ENCODE measurements at regions not wholly inside any gene's neighbourhood (a gene's known extent, or its start where the extent isn't known, plus 50 kb on each side); places are given as distances from the start of the nearest gene placed in this dataset.
"Not testable (repeated sequence)": the region's sequence is repeated elsewhere in the genome, so short reads cannot be mapped to it uniquely, and the experiment has no call there.

DNA sequence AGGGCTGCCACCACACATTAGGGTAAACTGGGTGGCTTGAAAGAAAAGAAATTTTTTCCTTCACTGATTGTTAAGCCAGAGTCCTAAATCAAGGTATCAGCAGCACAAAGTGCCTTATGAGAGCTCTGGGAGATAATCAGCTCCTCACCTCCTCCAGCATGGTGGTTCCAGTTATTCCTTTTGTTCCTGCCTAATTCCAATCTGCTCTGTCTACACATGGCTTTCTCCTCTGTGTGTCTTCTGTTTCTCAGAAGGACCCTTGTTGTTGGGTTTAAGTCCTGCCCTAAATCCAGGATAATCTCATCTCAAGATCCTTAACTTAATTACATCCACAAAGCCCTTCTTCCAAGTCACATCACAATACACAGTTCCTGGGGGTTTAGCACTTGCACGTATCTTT is 1352.0 kb upstream of the CDH9 start:
- Histone ChIP-seq H2AFZ (ENCODE audit: low read depth) (no peak overlapping the region), H3K27me3 (ENCODE audit: insufficient read depth) (no peaks in the 10 kb centered on the region), H3K9ac (no peak overlapping the region), H3K79me2 (ENCODE audit: insufficient read depth) (no peaks in the 10 kb centered on the region), H3K4me2 (no peak overlapping the region), H3K27ac (ENCODE audit: low read depth in 2 of 2, low read length in 1 of 2) (no peak overlapping the region), H3K4me1 (ENCODE audit: control insufficient read depth in 1 of 2, insufficient read depth in 2 of 2, low read depth in 1 of 2, low read length in 1 of 2) (no peaks in the 10 kb centered on the region), H3K4me3 (ENCODE audit: low read depth in 2 of 2, low read length in 1 of 2) (no peak overlapping the region), H3K9me2 (no peaks in the 10 kb centered on the region), H3K9me3 (no peaks in the 10 kb centered on the region), H4K20me1 (ENCODE audit: insufficient read depth) (no peaks in the 10 kb centered on the region), H3K36me3 (replicated peaks in 1 of 2; ENCODE audit: control insufficient read depth in 1 of 2, insufficient read depth in 2 of 2, low read length in 1 of 2) (no peaks in the 10 kb centered on the region), H3F3A (replicated peaks; ENCODE audit: insufficient read depth) (no peaks in the 10 kb centered on the region)
- ChIA-PET CTCF (no interaction called here), POLR2A (no interaction called here)
- TF ChIP-seq MEF2A (IDR thresholded peaks at IDR 0.05; ENCODE audit: borderline replicate concordance, low read depth) (no peak), EZH2phosphoT487 (IDR thresholded peaks at IDR 0.05; ENCODE audit: borderline replicate concordance, low read depth) (no peak), NFIC (IDR thresholded peaks at IDR 0.05; ENCODE audit: borderline replicate concordance) (no peak), EP300 (IDR thresholded peaks at IDR 0.05; ENCODE audit: borderline replicate concordance in 1 of 2, low read depth in 1 of 2, low read length in 1 of 2) (no peak), TAF1 (IDR thresholded peaks at IDR 0.05; ENCODE audit: borderline replicate concordance, low read depth, low read length) (no peak), RCOR1 (IDR thresholded peaks at IDR 0.05; ENCODE audit: low read length) (no peak), FOXJ3 (CRISPR knock-in tag; IDR thresholded peaks at IDR 0.05) (no peak), SIN3A (IDR thresholded peaks at IDR 0.05; ENCODE audit: borderline replicate concordance, low read depth, low read length) (no peak), FOSL2 (IDR thresholded peaks at IDR 0.05; ENCODE audit: borderline replicate concordance, low read depth) (no peak), NRF1 (IDR thresholded peaks at IDR 0.05; ENCODE audit: low read depth, low read length) (no peak), CHD2 (IDR thresholded peaks at IDR 0.05; ENCODE audit: low read length, partially characterized antibody) (no peak), ELF1 (IDR thresholded peaks at IDR 0.05) (no peak), RAD21 (IDR thresholded peaks at IDR 0.05; ENCODE audit: low read length) (no peak)
- TF ChIP-seq, protein P1, sequence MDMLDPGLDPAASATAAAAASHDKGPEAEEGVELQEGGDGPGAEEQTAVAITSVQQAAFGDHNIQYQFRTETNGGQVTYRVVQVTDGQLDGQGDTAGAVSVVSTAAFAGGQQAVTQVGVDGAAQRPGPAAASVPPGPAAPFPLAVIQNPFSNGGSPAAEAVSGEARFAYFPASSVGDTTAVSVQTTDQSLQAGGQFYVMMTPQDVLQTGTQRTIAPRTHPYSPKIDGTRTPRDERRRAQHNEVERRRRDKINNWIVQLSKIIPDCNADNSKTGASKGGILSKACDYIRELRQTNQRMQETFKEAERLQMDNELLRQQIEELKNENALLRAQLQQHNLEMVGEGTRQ (IDR thresholded peaks at IDR 0.05; ENCODE audit: borderline replicate concordance, low read depth, low read length) = no peak
- TF ChIP-seq, protein P2, sequence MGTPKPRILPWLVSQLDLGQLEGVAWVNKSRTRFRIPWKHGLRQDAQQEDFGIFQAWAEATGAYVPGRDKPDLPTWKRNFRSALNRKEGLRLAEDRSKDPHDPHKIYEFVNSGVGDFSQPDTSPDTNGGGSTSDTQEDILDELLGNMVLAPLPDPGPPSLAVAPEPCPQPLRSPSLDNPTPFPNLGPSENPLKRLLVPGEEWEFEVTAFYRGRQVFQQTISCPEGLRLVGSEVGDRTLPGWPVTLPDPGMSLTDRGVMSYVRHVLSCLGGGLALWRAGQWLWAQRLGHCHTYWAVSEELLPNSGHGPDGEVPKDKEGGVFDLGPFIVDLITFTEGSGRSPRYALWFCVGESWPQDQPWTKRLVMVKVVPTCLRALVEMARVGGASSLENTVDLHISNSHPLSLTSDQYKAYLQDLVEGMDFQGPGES (IDR thresholded peaks at IDR 0.05; ENCODE audit: low read depth, low read length) = no peak
- TF ChIP-seq, protein P3, sequence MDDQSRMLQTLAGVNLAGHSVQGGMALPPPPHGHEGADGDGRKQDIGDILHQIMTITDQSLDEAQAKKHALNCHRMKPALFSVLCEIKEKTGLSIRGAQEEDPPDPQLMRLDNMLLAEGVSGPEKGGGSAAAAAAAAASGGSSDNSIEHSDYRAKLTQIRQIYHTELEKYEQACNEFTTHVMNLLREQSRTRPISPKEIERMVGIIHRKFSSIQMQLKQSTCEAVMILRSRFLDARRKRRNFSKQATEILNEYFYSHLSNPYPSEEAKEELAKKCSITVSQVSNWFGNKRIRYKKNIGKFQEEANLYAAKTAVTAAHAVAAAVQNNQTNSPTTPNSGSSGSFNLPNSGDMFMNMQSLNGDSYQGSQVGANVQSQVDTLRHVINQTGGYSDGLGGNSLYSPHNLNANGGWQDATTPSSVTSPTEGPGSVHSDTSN (IDR thresholded peaks at IDR 0.05) = no peak
- TF ChIP-seq, protein P4, sequence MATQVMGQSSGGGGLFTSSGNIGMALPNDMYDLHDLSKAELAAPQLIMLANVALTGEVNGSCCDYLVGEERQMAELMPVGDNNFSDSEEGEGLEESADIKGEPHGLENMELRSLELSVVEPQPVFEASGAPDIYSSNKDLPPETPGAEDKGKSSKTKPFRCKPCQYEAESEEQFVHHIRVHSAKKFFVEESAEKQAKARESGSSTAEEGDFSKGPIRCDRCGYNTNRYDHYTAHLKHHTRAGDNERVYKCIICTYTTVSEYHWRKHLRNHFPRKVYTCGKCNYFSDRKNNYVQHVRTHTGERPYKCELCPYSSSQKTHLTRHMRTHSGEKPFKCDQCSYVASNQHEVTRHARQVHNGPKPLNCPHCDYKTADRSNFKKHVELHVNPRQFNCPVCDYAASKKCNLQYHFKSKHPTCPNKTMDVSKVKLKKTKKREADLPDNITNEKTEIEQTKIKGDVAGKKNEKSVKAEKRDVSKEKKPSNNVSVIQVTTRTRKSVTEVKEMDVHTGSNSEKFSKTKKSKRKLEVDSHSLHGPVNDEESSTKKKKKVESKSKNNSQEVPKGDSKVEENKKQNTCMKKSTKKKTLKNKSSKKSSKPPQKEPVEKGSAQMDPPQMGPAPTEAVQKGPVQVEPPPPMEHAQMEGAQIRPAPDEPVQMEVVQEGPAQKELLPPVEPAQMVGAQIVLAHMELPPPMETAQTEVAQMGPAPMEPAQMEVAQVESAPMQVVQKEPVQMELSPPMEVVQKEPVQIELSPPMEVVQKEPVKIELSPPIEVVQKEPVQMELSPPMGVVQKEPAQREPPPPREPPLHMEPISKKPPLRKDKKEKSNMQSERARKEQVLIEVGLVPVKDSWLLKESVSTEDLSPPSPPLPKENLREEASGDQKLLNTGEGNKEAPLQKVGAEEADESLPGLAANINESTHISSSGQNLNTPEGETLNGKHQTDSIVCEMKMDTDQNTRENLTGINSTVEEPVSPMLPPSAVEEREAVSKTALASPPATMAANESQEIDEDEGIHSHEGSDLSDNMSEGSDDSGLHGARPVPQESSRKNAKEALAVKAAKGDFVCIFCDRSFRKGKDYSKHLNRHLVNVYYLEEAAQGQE (IDR thresholded peaks at IDR 0.05; ENCODE audit: low read depth, low read length) = no peak
- 0% methylated on average over 1 of the region's 1 CpG for WGBS (ENCODE audit: low lambda C conversion rate)
- no peak for DNase-seq

DNA sequence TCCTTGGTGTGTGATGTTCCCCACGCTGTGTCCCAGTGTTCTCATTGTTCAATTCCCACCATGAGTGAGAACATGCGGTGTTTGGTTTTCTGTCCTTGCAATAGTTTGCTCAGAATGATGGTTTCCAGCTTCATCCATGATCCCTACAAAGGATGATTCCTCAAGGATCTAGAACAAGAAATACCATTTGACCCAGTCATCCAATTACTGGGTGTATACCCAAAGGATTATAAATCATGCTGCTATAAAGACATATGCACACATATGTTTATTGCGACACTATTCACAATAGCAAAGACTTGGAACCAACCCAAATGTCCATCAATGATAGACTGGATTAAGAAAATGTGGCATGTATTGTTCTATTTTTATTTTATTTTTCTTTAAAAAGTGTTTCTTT is 1351.3 kb upstream of the CDH9 start:
- H3K27ac ChIP-seq (ENCODE audit: low read depth in 2 of 2, low read length in 1 of 2); H2AFZ ChIP-seq (ENCODE audit: low read depth); H3K4me1 ChIP-seq (ENCODE audit: control insufficient read depth in 1 of 2, insufficient read depth in 2 of 2, low read depth in 1 of 2, low read length in 1 of 2); H3K36me3 ChIP-seq (replicated peaks in 1 of 2; ENCODE audit: control insufficient read depth in 1 of 2, insufficient read depth in 2 of 2, low read length in 1 of 2); H3K4me2 ChIP-seq; H3K79me2 ChIP-seq (ENCODE audit: insufficient read depth); CTCF ChIA-PET; H3K4me3 ChIP-seq (ENCODE audit: low read depth in 2 of 2, low read length in 1 of 2); H3F3A ChIP-seq (replicated peaks; ENCODE audit: insufficient read depth); DNase-seq; H3K9ac ChIP-seq; H3K27me3 ChIP-seq (ENCODE audit: insufficient read depth); POLR2A ChIA-PET; H3K9me2 ChIP-seq; H4K20me1 ChIP-seq (ENCODE audit: insufficient read depth); H3K9me3 ChIP-seq: not testable (repeated sequence)
- WGBS (ENCODE audit: low lambda C conversion rate) = 51% methylated on average over 3 of the region's 3 CpGs

All from SK-N-SH (cell line).